ENCODE measurements at regions not wholly inside any gene's neighbourhood (a gene's known extent, or its start where the extent isn't known, plus 50 kb on each side); places are given as distances from the start of the nearest gene placed in this dataset.

- intact Hi-C loops (cut with micrococcal nuclease) = no loop called here
- Histone ChIP-seq H3K9me3 (ENCODE audit: control insufficient read depth, insufficient read depth, low read length) (no peaks in the 10 kb centered on the region), H3K27ac (ENCODE audit: low read length) (no peak overlapping the region), H3K4me1 (ENCODE audit: control insufficient read depth, insufficient read depth, low read length) (no peaks in the 10 kb centered on the region), H3K4me3 (ENCODE audit: low read length) (no peak overlapping the region), H3K27me3 (ENCODE audit: control insufficient read depth, insufficient read depth, low read length) (no peaks in the 10 kb centered on the region), H3K36me3 (ENCODE audit: control insufficient read depth, insufficient read depth, low read length) (no peaks in the 10 kb centered on the region)
- no peak for TF ChIP-seq CTCF (IDR thresholded peaks at IDR 0.05)
- DNase-seq (no peak), ATAC-seq (no peak)
- H3K27me3 Mint-ChIP-seq (ENCODE audit: low read depth in 2 of 2) = no peaks in the 10 kb centered on the region
- H3K4me1 Mint-ChIP-seq = no peaks in the 10 kb centered on the region
- H3K9me3 Mint-ChIP-seq = peaks cover 7 to 10% of the 10 kb centered on the region in 2 donors
- WGBS (ENCODE audit: insufficient coverage) = 11% methylated on average over 1 of the region's 1 CpG
- H3K36me3 Mint-ChIP-seq = no peaks in the 10 kb centered on the region
- H3K4me3 Mint-ChIP-seq = no peak overlapping the region
- H3K27ac Mint-ChIP-seq = no peak overlapping the region
Observed at GRCh38 chr18:37769826-37770225, 204.2 kb upstream of the CELF4 start.

- Mint-ChIP-seq H3K4me1 (no peaks in the 10 kb centered on the region), H3K4me3 (no peak overlapping the region), H3K27ac (no peak overlapping the region), H3K9me3 (peaks cover 8 to 13% of the 10 kb centered on the region in 2 donors), H3K36me3 (no peaks in the 10 kb centered on the region), H3K27me3 (ENCODE audit: low read depth in 2 of 2) (no peaks in the 10 kb centered on the region)
- Histone ChIP-seq H3K27me3 (ENCODE audit: control insufficient read depth, insufficient read depth, low read length) (no peaks in the 10 kb centered on the region), H3K36me3 (ENCODE audit: control insufficient read depth, insufficient read depth, low read length) (no peaks in the 10 kb centered on the region), H3K4me3 (ENCODE audit: low read length) (no peak overlapping the region), H3K27ac (ENCODE audit: low read length) (no peak overlapping the region), H3K9me3 (ENCODE audit: control insufficient read depth, insufficient read depth, low read length) (no peaks in the 10 kb centered on the region), H3K4me1 (ENCODE audit: control insufficient read depth, insufficient read depth, low read length) (no peaks in the 10 kb centered on the region)
- intact Hi-C loops (cut with micrococcal nuclease) = no loop called here
- no peak for TF ChIP-seq CTCF (IDR thresholded peaks at IDR 0.05)
- 87% methylated on average over 6 of the region's 8 CpGs for WGBS (ENCODE audit: insufficient coverage)
- ATAC-seq = no peak
- DNase-seq = no peak
Observed at GRCh38 chr18:37764541-37765288, 199.1 kb upstream of the CELF4 start.

GRCh38 chr18:37762076-37762621 lies 196.6 kb upstream of the CELF4 start:
- no peak overlapping the region for H3K4me3 Mint-ChIP-seq
- H3K36me3 ChIP-seq (ENCODE audit: control insufficient read depth, insufficient read depth, low read length) = no peaks in the 10 kb centered on the region
- intact Hi-C loops (cut with micrococcal nuclease) = no loop called here

More at GRCh38 chr18:37762076-37762621, 196.6 kb upstream of the CELF4 start:
- no peaks in the 10 kb centered on the region for H3K27me3 ChIP-seq (ENCODE audit: control insufficient read depth, insufficient read depth, low read length)
- Mint-ChIP-seq H3K27ac (no peak overlapping the region), H3K27me3 (ENCODE audit: low read depth in 2 of 2) (no peaks in the 10 kb centered on the region), H3K36me3 (no peaks in the 10 kb centered on the region), H3K9me3 (peaks cover 7 to 8% of the 10 kb centered on the region in 2 donors), H3K4me1 (no peaks in the 10 kb centered on the region)
- TF ChIP-seq CTCF (IDR thresholded peaks at IDR 0.05) = no peak
- H3K9me3 ChIP-seq (ENCODE audit: control insufficient read depth, insufficient read depth, low read length) = peaks cover under 1% of the 10 kb centered on the region
- WGBS (ENCODE audit: insufficient coverage) = 96% methylated on average over 6 of the region's 6 CpGs
- H3K4me1 ChIP-seq (ENCODE audit: control insufficient read depth, insufficient read depth, low read length) = no peaks in the 10 kb centered on the region
- DNase-seq (no peak), ATAC-seq (no peak)
- no peak overlapping the region for H3K4me3 ChIP-seq (ENCODE audit: low read length)
- H3K27ac ChIP-seq (ENCODE audit: low read length) = no peak overlapping the region
